Jurkat, Clone E6-1 (cell line): ENCODE measurements at regions not wholly inside any gene's neighbourhood (a gene's known extent, or its start where the extent isn't known, plus 50 kb on each side); places are given as distances from the start of the nearest gene placed in this dataset.

Source experiments
- DNase-seq: peaks from one replicate; pipeline ENCODE4 v3.0.0-alpha.2; 2011; ENCODE audit warnings: low read depth, low spot score
- H3K4me3 ChIP-seq: 2 replicates; pipeline ENCODE4 v1.5.1; 2011; ENCODE audit warnings: mild to moderate bottlenecking, low read length, control low read depth, moderate library complexity

DNA sequence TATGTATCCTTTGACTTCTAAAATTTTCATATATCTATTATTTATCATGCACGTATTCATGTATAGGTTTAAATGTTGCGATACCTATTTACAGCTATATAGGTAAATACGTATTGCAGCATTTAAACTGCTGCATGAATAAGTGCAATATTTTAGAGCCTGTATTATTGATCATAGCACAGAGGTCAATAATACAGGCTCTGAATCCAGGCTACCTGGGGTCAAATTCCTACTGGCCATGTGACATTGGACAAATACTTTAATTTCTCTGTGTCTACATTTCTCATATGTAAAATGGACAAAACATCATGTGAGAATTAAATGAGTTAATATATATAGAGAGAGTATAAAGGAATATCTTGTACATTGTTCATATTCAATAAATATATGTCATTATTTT lies 352.9 kb upstream of the ROBO2 start:
- H3K4me3 ChIP-seq = no peak overlapping the region
- no peak for DNase-seq

DNA sequence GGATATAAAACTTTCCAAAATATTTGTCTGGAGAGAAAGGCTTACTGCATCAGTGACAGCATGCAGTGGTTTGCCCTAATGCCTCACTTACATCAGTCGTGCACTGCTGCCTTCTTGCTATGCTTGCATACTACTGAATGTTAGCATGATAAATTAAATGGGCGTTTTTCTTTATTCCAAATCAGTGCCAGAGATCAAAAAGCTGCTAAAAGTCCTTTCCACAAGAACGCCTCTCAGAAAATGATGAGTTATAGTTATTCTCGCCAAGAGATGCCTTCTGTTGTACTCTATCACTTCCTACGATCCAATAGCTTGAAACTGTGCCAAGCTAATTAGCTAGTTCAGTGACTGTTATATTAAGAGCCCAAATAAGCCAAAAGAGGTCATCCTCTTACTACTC lies 345.8 kb upstream of the ROBO2 start:
- no peak overlapping the region for H3K4me3 ChIP-seq
- DNase-seq = no peak

DNA sequence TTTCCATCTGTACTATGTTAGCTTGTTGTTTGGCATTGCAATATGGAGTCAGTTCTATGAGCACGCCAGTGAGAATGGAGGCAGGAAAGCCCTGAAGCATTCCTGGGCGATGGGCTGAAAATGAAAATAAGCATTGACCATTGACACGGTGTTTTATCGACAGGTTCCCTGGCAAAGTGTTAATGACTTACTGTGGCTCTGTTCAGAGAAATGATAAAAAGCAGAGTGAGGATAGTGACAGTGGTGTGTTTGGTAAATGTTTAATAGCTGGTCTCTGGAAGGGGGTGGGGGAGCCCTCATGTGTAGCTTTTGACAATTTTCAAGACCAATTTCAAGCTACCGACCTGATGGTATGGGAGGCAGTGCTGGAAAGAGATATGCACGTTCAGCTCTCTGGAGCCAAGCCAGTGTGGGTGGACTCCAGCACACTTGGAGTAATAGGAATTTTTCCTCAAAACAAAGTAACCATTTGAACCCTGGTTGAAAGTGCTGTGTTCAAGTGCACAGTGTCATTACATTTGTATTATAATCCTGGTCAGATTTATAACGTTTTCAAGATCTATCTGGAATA lies 341.7 kb upstream of the ROBO2 start:
- H3K4me3 ChIP-seq = no peak overlapping the region
- no peak for DNase-seq

DNA sequence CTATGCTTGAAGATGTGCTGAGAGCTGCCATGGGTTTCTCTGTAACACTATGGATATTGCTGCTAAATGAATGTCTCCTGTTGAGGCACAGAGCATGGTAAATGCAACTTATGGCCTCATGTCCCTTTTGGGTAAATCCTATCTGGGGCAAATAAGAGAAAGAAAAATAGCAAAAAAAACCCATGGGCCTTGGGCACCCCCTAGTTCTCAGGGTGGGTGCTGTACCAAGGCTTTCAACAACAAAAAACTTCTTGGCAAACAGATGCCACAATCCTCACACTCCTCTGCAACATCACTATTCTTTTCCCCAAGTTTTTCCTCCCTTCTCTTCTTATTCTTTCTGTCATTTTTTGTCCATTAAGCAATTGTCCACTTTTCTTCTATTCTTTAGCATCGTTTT lies 340.1 kb upstream of the ROBO2 start:
- DNase-seq = no peak
- H3K4me3 ChIP-seq = no peak overlapping the region

DNA sequence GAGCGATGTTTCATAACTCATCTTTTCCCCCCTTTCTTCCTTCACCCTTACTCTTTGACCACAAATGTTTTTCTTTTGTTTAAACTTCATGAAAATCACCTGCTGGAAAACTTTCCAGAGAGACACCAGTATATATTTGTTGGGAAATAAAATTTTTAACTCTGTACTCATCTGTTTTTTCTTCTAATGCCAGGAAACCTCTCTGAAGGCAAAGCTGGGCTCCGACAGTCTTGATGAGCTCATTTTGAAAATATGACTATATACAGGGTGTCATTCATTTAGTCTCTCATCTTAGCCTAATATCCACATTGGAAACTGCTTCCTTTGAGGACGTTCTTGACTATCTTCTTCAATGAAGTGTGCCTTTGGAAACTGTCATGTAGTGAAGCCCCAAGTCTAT lies 339.6 kb upstream of the ROBO2 start:
- no peak for DNase-seq
- H3K4me3 ChIP-seq = no peak overlapping the region

DNA sequence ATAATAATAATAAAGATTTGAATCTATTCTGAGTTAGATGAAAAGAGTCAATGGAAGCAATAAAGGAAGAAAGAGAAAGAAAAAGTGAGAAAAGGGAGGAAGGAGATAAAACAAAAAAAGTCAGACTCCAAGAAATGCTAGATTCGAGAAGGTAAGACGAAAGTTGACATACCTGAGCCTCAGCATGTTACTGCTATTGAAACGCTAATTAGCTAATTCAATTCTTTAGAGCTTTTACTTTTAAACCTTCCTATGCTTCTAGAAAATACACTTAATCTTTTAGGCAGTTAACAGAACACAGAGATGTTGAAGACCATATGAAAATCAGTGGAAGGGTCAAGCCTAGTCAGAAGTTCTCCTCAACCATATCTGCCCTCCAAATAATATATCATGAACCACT lies 337.2 kb upstream of the ROBO2 start:
- no peak overlapping the region for H3K4me3 ChIP-seq

DNA sequence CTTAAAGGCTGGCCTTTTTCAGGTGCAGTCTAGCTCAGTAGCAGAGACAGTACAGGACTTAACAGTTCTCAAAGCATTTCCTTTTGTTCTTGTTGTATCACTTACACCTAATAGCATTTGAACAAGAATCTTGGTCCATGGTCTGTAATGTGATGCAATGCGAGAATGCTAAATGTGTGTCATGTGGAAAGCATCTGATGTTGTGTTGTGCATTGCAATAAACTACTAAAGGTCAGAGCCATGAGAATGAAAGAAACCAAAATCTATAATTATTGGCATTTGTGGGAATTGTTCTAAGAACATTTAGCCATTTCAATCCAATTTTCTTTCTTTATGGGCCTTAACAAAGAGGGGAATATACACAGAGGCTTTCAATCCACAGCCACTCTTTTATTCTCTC lies 324.5 kb upstream of the ROBO2 start:
- DNase-seq = no peak
- H3K4me3 ChIP-seq = no peak overlapping the region

More for the DNA sequence above, 337.2 kb upstream of the ROBO2 start:
- DNase-seq = no peak

DNA sequence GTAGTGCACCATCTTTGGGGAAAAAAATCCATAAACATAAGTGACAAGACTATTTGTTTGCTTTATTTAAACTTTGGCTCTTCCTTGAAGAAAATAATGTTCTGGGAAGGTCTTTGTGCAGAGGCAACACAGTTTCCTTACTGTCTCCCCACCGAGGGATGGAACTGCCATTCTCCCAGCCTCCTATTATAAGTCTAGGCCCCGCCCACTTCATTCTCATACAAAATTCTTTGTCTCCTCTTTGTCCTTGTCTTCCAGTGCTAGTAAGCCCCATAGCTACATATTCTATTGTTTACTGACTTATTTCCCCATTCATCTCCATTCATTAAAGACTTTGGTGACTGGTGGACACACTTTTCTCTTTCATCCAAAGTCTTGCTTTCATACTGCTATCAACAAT lies 316.5 kb upstream of the ROBO2 start:
- no peak for DNase-seq

DNA sequence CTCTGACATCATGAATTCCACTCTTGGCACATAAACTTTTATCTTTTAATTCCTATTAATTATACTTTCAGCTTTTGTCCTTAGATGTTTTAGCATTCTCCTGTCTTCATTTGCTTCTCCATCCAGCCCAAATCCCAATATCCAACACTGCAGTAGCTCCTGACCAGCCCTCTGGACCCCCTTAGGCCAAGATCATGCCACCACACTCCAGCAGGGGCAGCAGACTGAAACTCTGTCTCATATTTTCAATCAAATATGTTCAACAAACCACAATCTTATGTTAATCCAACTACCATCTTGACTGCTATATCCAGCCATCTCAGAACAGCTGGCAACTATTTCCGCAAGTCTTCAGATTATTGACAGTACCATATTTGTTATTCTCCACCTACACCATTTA lies 315.8 kb upstream of the ROBO2 start:
- no peak for DNase-seq
- no peak overlapping the region for H3K4me3 ChIP-seq

More for the DNA sequence above, 316.5 kb upstream of the ROBO2 start:
- H3K4me3 ChIP-seq = no peak overlapping the region

DNA sequence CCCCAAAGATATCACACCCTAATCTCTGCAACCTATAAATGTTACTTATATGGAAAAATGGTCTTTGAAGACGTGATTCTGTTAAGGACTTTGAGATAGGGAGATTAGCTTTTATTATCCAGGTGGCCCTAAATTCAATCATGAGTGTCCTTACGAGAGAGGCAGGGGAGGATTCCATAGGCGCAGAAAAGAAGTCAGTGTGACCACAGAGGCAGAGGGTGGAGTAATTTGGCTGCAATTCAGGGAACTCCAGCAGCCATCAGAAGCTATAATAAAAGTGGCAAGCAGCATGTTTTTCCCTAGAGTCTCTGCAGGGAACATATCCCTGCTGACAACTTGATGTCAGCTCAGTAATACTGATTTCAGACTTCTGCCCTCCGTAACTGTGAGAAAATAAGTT lies 315.2 kb upstream of the ROBO2 start:
- no peak overlapping the region for H3K4me3 ChIP-seq
- DNase-seq = no peak

DNA sequence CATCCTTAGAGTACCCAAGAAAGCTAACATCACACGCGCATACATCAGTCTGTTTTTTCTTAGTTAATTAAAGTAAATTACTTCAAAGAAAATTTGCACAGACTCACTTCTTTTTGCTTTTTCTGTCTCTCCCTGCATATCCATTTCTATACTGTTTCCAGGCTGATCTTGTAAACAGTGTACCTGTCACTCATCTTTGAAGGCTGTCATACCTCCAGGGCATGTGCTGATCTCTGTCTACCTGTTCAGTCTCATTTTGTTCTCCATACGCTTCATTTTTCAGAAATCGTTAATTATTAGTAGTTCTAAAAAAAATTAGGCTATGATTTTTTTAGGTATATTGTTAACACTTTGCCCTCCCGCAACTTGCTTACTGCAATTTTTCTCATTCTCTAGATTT lies 313.9 kb upstream of the ROBO2 start:
- H3K4me3 ChIP-seq = no peak overlapping the region
- no peak for DNase-seq

DNA sequence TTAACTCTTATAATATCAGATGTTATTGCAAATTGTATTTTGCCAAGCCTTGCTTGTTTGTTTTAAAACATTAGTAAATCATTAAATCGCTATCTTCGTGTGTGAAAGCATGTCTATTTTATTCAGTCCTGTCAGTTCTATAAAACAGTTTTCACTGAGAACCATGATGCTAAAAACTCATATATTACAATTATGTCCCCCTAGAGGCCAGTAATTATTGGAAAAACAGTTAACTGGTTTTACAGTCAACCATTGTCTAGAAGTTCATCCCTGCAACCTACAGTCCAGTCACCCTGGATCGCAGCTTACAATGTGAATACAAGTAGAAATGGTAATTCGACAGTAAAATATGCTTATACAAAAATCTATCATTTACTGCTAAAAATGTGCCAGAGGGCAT lies 311.5 kb upstream of the ROBO2 start:
- H3K4me3 ChIP-seq = no peak overlapping the region
- no peak for DNase-seq

DNA sequence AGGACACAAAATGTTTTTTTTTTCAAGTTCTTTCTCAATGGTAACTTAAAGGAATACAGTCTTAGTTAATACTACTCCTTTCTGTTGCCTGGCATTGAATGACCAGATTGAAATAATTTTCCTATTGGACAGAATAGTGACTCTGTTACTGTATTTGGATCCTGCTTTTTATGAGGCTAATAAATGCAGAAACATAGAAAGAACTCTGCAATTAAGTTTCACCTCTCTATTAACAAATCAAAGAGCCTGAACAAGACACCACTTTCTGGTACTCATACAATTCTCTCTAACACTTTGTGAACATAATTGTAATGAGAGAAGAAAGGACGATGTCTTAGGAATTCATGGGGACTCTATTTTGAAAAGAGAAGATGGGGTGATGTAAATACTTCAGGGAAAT lies 308.4 kb upstream of the ROBO2 start:
- DNase-seq = no peak
- H3K4me3 ChIP-seq = no peak overlapping the region

DNA sequence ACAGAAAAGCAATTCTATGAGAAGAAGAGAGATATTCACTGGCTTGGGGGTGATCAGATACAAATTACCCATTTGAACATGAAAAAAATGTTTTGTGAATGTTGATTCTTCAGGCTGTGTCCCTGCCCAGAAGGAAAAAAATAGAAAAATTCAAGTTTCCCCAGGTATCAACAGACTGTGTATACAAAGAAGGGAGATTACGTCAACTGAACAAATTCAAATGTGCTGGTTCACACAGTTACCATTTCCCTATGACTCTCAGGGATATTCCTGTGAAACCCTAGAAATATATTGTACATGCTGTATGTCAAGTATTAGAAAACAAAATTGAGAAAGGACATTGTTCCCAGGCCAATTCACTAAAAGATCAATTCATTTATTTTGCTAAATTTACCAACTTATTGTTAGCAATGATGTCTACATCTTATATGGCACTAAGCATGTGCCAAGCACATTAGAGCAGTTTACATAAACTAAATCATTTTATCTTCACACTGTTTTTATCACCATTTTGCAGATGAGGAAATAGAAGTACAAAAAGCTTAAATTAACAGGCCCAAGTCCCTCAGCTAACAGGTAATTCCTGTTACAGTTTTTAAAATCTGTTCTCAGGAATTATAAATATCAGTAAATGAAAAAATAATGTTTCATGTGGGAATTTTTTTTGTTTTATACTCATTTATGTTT lies 306.7 kb upstream of the ROBO2 start:
- no peak overlapping the region for H3K4me3 ChIP-seq
- DNase-seq = no peak

DNA sequence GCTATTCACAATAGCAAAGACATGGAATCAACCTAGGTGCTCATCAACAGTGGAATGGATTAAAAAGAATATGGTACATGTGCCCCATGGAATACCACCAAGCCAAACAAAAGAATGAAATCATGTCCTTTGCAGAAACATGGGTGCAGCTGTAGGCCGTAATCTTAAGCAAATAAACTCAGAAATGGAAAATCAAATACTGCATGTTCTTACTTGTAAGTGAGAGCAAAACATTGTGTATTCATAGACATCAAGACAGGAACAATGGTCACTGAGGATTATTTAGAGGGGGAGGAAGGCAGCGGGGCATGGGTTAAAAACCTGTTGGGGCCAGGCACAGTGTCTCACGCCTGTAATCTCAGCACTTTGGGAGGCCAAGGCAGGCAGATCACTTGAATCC lies 304.7 kb upstream of the ROBO2 start:
- H3K4me3 ChIP-seq = no peak overlapping the region
- DNase-seq = no peak

DNA sequence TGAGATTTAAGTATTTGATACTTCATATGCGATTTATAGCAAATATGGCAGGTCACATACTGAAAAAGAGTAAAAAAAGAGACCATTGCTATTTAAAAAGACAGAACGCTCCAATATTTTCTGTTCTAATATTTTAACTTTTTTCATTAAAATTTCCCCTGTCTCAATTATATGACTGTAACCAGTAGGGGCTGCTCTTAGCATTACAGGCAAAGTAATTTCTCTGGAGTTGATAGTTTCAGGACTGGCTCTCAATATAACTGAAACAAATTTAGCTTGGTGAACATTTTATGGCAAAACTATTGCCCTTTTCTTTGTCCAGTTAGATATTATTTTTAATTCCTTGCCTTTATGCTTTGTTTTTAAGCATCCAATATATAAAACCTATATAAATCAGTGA lies 286.3 kb upstream of the ROBO2 start:
- H3K4me3 ChIP-seq = no peak overlapping the region
- DNase-seq = no peak

DNA sequence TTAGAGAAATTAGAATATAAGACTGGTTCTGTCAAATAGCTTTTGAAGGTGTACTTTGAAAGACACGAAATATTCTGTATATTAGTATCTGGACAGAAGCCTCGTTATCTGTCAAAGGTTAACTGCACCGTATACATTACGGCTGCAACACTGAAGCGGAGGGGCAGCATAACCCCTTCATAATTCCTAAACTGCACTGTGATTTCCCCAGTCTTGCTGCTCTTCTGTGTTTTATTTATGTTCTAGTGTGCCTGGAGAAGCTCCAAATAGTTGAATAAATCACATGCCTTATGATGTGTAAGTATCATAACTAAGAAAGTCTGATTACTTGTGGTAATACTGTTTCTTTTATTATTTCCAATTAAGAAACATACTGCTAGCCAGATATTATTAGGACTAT lies 285.7 kb upstream of the ROBO2 start:
- no peak for DNase-seq
- no peak overlapping the region for H3K4me3 ChIP-seq

DNA sequence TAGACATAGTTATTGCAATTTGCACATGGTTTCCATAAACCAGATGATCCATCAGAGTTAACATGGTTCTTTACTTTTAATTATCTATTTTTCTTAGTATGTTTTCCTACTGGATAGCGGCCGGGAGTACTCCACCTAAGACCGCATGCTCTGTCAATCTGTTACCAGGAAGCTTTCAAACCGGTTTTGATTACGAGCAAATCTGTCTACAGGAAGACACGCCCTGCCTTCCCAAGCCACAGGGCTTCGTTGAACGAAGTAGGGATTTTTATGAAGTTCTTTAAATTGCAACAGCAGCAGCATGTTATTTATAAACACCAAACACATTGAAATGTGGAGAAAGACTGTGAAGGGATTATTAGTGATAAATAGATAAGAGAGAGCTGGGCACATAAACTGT lies 283.3 kb upstream of the ROBO2 start:
- H3K4me3 ChIP-seq = no peak overlapping the region
- no peak for DNase-seq

DNA sequence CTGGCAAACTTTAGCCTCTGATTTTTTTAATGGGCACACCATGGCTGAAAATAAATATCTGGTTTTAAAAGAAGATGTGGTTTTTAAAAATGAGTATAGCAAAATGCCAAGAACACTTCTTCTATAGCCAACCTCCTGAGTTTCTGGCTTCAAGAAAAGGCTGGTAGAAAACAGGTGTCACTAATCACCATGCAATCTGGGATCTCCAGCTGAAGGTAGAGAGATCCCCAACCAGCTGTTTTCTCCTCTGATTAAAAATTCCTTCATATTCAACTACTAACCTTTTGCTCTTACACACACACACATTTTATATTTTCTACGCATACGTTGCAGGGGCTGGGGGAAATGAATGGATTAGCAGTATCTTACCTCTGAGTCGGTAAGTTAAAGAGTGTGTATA lies 279.6 kb upstream of the ROBO2 start:
- no peak for DNase-seq
- H3K4me3 ChIP-seq = no peak overlapping the region

DNA sequence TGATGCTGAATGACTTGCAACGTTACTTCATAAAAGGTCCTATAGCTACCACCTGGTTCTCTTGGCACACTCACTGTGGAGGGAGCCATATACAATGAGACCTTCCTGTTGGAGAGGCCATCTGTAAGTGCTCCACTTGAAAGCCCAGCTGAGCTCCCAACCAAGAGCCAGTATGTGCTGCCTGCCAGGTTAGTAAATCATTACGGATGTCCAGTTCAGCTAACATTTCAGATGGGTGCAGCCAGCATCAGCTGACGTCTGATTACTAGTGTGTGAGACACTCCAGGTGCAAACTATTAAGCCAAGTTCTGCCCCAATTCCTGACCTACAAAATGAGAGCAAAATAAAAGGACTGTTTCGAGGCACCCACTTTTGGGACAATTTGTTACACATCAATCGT lies 274.4 kb upstream of the ROBO2 start:
- H3K4me3 ChIP-seq = no peak overlapping the region
- DNase-seq = no peak

DNA sequence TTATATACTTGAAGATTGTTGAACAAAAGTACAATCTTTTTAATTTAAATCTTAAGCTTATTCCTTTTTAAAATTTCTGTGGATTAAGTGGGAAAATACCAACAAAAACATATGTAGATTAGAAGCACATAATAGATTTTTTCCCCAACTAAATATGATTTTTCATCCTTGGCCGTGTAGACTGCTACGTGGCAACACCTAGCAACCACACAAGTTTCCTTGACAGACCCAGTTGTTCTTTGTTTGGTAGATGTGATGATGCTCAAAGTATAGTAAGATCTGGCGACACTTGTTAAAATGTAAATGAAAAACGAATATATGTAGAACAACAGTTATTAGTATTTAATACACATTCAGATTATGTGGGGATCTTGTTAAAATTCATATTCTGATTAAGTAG lies 271.0 kb upstream of the ROBO2 start:
- no peak overlapping the region for H3K4me3 ChIP-seq
- no peak for DNase-seq
